PC-9 (cell line): ENCODE measurements at regions not wholly inside any gene's neighbourhood (a gene's known extent, or its start where the extent isn't known, plus 50 kb on each side); places are given as distances from the start of the nearest gene placed in this dataset.

Experiments
- BruUV-seq: library from RNA; stranded (reverse); fragments of 400-500 nt; replicated peaks from 2 replicates; lab custom pipeline; 2021; lab: Mats Ljungman, UMichigan
- CTCF ChIA-PET: fragments of 300-600 bp; sonication (Branson Sonifier 250); formaldehyde crosslinking; loops from one replicate; lab custom pipeline; 2022; ENCODE audit warnings: antibody characterized with exemption; lab: Charles Lee
- POLR2A ChIA-PET: fragments of 300-600 bp; sonication (Branson Sonifier 250); formaldehyde crosslinking; loops from one replicate; lab custom pipeline; 2022; ENCODE audit warnings: antibody characterized with exemption; ENCODE audit not compliant: unreplicated experiment; lab: Charles Lee
- DNase-seq, 2 experiments: peaks; one replicate each; pipeline versions ENCODE4 v3.0.0 to v3.0.0-alpha.2; 2015 to 2022; ENCODE audit warnings: mixed read lengths in 1 of 2
- H2AFZ ChIP-seq: fragments of 200-600 bp; sonication (generic); 2 replicates; pipeline ENCODE4 v1.8.1; 2017; ENCODE audit warnings: antibody characterized with exemption
- H3F3A ChIP-seq: fragments of 200-600 bp; sonication (generic); 2 replicates; pipeline ENCODE4 v1.8.1; 2017; ENCODE audit warnings: antibody characterized with exemption, mild to moderate bottlenecking, low read depth; ENCODE audit not compliant: insufficient read depth
- H3K27ac ChIP-seq: fragments of 200-600 bp; sonication (generic); 2 replicates; pipeline ENCODE4 v1.6.1; 2016; ENCODE audit warnings: mixed run types
- H3K27me3 ChIP-seq: fragments of 200-600 bp; sonication (generic); 2 replicates; pipeline ENCODE4 v1.6.1; 2016; ENCODE audit warnings: low read depth, mixed run types; ENCODE audit not compliant: insufficient read depth
- H3K36me3 ChIP-seq: fragments of 200-600 bp; sonication (generic); 2 replicates; pipeline ENCODE4 v1.6.1; 2016; ENCODE audit warnings: low read depth, mixed run types
- H3K4me1 ChIP-seq: fragments of 200-600 bp; sonication (generic); replicated peaks from 2 replicates; pipeline ENCODE4 v1.6.1; 2016; ENCODE audit warnings: mixed run types; ENCODE audit not compliant: insufficient read depth
- H3K4me2 ChIP-seq: fragments of 200-600 bp; sonication (generic); 2 replicates; pipeline ENCODE4 v1.6.1; 2017; ENCODE audit warnings: mixed run types
- H3K4me3 ChIP-seq: fragments of 200-600 bp; sonication (generic); 2 replicates; pipeline ENCODE4 v1.6.1; 2016; ENCODE audit warnings: mixed run types
- H3K79me2 ChIP-seq: fragments of 200-600 bp; sonication (generic); 2 replicates; pipeline ENCODE4 v1.6.1; 2017; ENCODE audit warnings: low read depth, mixed run types
- H3K9me2 ChIP-seq: fragments of 200-600 bp; sonication (generic); 2 replicates; pipeline ENCODE4 v1.8.1; 2017; ENCODE audit warnings: mild to moderate bottlenecking; ENCODE audit not compliant: insufficient read depth
- H3K9me3 ChIP-seq: fragments of 200-600 bp; sonication (generic); 2 replicates; pipeline ENCODE4 v1.8.1; 2016; ENCODE audit warnings: low read depth; ENCODE audit not compliant: insufficient read depth
- H4K20me1 ChIP-seq: fragments of 200-600 bp; sonication (generic); 2 replicates; pipeline ENCODE4 v1.8.1; 2017; ENCODE audit not compliant: insufficient read depth
- CTCF ChIP-seq: fragments of 200-600 bp; sonication (generic); conservative IDR thresholded peaks from 2 replicates; pipeline ENCODE4 v1.6.1; 2017; ENCODE audit warnings: mixed run types, antibody characterized with exemption, mild to moderate bottlenecking, moderate library complexity
- EZH2 ChIP-seq: fragments of 200-600 bp; sonication (generic); IDR thresholded peaks from 2 replicates; pipeline ENCODE4 v1.8.0; 2017; ENCODE audit warnings: antibody characterized with exemption, low read depth
- intact Hi-C: fragments of 100-400 bp; cut with micrococcal nuclease; formaldehyde crosslinking; loops from one replicate; pipeline ENCODE4 v1.10.0; 2022; ENCODE audit not compliant: unreplicated experiment

GRCh38 chr16:72372087-72373045, 200.4 kb upstream of the PMFBP1 start:
- H3K27me3 ChIP-seq, result no peaks in the 10 kb centered on the region
- no peak overlapping the region for H3K4me3 ChIP-seq
- no peak for TF ChIP-seq CTCF
- no peak for TF ChIP-seq EZH2
- no peak overlapping the region for H3K27ac ChIP-seq
- no peaks in the 10 kb centered on the region for H3F3A ChIP-seq
- no peaks in the 10 kb centered on the region for H3K9me3 ChIP-seq
- H3K79me2 ChIP-seq, result no peaks in the 10 kb centered on the region
- no peaks in the 10 kb centered on the region for H4K20me1 ChIP-seq
- BruUV-seq, result no TSS peak
- H3K4me1 ChIP-seq, result peaks cover 5% of the 10 kb centered on the region
- no peak overlapping the region for H2AFZ ChIP-seq
- H3K4me2 ChIP-seq, result no peak overlapping the region
- CTCF ChIA-PET, result no interaction called here
- intact Hi-C loops, result no loop called here
- no peaks in the 10 kb centered on the region for H3K36me3 ChIP-seq
- POLR2A ChIA-PET, result no interaction called here
- no peaks in the 10 kb centered on the region for H3K9me2 ChIP-seq
- DNase-seq, result no peak

DNA sequence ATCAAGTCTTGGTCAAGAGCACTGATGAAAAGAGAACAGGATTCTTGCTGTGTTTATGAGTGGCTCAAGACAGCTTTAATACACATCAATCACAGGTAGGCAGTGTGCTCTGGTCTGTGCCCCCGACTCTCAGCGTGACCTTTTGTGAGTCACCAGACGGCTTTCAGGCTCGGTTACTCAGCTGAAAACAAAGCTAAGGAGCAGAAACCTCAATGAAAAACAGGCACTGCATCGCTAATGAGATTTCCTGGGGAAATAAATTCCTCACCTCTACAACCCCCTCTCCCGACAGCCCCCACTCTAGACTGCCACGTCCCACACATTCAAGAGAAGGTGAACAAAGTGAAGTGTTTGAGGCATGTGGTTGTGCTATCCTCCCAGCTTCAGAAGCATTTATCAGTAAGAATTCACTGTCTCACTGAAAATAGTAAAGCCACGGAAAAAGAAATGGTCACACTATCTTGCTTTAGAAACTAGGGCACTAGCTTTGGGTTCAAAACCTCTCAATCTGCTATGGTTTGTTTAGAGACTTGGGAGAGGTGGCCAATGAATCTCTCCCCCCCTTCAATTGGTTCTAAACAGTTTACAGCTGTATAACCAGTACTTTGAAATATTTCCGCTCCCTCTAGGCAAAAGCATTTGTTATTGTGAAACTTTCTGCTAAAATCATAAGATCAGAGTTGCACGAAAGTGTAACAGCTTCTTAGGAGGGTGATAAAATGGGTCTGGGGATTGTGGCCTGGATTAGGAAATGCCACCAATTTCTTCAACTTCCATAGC, 199.5 kb upstream of the PMFBP1 start:
- BruUV-seq, result no TSS peak
- H3K4me2 ChIP-seq, result peak overlapping the region; percentile 29
- intact Hi-C loops, result no loop called here

More for the DNA sequence above, 199.5 kb upstream of the PMFBP1 start:
- Histone ChIP-seq H3F3A (no peaks in the 10 kb centered on the region), H4K20me1 (no peaks in the 10 kb centered on the region), H3K79me2 (no peaks in the 10 kb centered on the region), H3K9me2 (no peaks in the 10 kb centered on the region), H3K36me3 (no peaks in the 10 kb centered on the region), H3K4me1 (peaks cover 5% of the 10 kb centered on the region), H3K4me3 (no peak overlapping the region), H2AFZ (peak overlapping the region; percentile 19; the same call in 1 of the 2 replicates), H3K9me3 (no peaks in the 10 kb centered on the region), H3K27ac (no peak overlapping the region), H3K27me3 (no peaks in the 10 kb centered on the region)
- POLR2A ChIA-PET, result no interaction called here
- CTCF ChIA-PET, result no interaction called here
- TF ChIP-seq EZH2, result no peak
- no peak for TF ChIP-seq CTCF
- peak; percentile 15 to 66 for DNase-seq
